ENCODE measurements at regions not wholly inside any gene's neighbourhood (a gene's known extent, or its start where the extent isn't known, plus 50 kb on each side); places are given as distances from the start of the nearest gene placed in this dataset.

- no peak overlapping the region for H3K27ac ChIP-seq
- H3K27me3 ChIP-seq, result no peaks in the 10 kb centered on the region
- no peak for ATAC-seq
- intact Hi-C loops (cut with DNase I), result no loop called here
- no peaks in the 10 kb centered on the region for H3K36me3 ChIP-seq
- no peaks in the 10 kb centered on the region for H3K9me3 ChIP-seq
- no peaks in the 10 kb centered on the region for H3K4me1 ChIP-seq
- TF ChIP-seq CTCF (IDR thresholded peaks at IDR 0.05), result no peak
- no peak for TF ChIP-seq POLR2A (IDR thresholded peaks at IDR 0.05)
- no peak for DNase-seq
- no peak overlapping the region for H3K4me3 ChIP-seq
These were observed 244.8 kb downstream of the CSNK1G3 start for GRCh38 chr5:123756816-123757215.

GRCh38 chr5:123756318-123756665 lies 244.3 kb downstream of the CSNK1G3 start:
- Histone ChIP-seq H3K27me3 (no peaks in the 10 kb centered on the region), H3K36me3 (no peaks in the 10 kb centered on the region), H3K9me3 (no peaks in the 10 kb centered on the region), H3K27ac (no peak overlapping the region), H3K4me3 (no peak overlapping the region), H3K4me1 (no peaks in the 10 kb centered on the region)
- 7% methylated on average over 2 of the region's 2 CpGs for WGBS (ENCODE audit: insufficient coverage, low coverage, low lambda C conversion rate, missing lambda C conversion rate)
- intact Hi-C loops (cut with DNase I), result no loop called here
- no peak for DNase-seq
- no peak for ATAC-seq
- TF ChIP-seq POLR2A (IDR thresholded peaks at IDR 0.05), result no peak
- no peak for TF ChIP-seq CTCF (IDR thresholded peaks at IDR 0.05)

GRCh38 chr5:123755653-123756317 lies 243.8 kb downstream of the CSNK1G3 start:
- 32% methylated on average over 5 of the region's 5 CpGs for WGBS (ENCODE audit: insufficient coverage, low coverage, low lambda C conversion rate, missing lambda C conversion rate)
- ATAC-seq (no peak), DNase-seq (no peak)
- TF ChIP-seq POLR2A (IDR thresholded peaks at IDR 0.05) (no peak), CTCF (IDR thresholded peaks at IDR 0.05) (no peak)
- Histone ChIP-seq H3K4me1 (no peaks in the 10 kb centered on the region), H3K27me3 (no peaks in the 10 kb centered on the region), H3K9me3 (no peaks in the 10 kb centered on the region), H3K36me3 (no peaks in the 10 kb centered on the region), H3K4me3 (no peak overlapping the region), H3K27ac (no peak overlapping the region)
- intact Hi-C loops (cut with DNase I), result no loop called here

GRCh38 chr5:123754908-123755307 lies 242.9 kb downstream of the CSNK1G3 start:
- DNase-seq (no peak), ATAC-seq (no peak)
- Histone ChIP-seq H3K27me3 (no peaks in the 10 kb centered on the region), H3K4me3 (no peak overlapping the region), H3K9me3 (no peaks in the 10 kb centered on the region), H3K27ac (no peak overlapping the region), H3K36me3 (no peaks in the 10 kb centered on the region), H3K4me1 (no peaks in the 10 kb centered on the region)
- no peak for TF ChIP-seq POLR2A (IDR thresholded peaks at IDR 0.05)
- TF ChIP-seq CTCF (IDR thresholded peaks at IDR 0.05), result no peak
- WGBS (ENCODE audit: insufficient coverage, low coverage, low lambda C conversion rate, missing lambda C conversion rate), result 33% methylated on average over 3 of the region's 3 CpGs
- intact Hi-C loops (cut with DNase I), result no loop called here

Measured in right lobe of liver (tissue), 6 donors.